HepG2 (cell line): ENCODE measurements at regions not wholly inside any gene's neighbourhood (a gene's known extent, or its start where the extent isn't known, plus 50 kb on each side); places are given as distances from the start of the nearest gene placed in this dataset.
"Not testable (repeated sequence)": the region's sequence is repeated elsewhere in the genome, so short reads cannot be mapped to it uniquely, and the experiment has no call there.

Experiments
- ATAC-seq: fragments of 200-7000 bp; cut with Tn5 transposase; 3 replicates; pipeline ENCODE4 v1.9.1; 2020; ENCODE audit warnings: mild to moderate bottlenecking, moderate library complexity
- BruUV-seq: library from RNA; stranded (reverse); fragments of 400-500 nt; replicated peaks from 2 replicates; lab custom pipeline; 2021; lab: Mats Ljungman, UMichigan
- CTCF ChIA-PET: fragments of 300-600 bp; formaldehyde crosslinking; extraction: SDS; loops from one replicate; lab custom pipeline; 2021; ENCODE audit warnings: low total read pairs, inconsistent platforms, low intra/inter-chr PET ratio; lab: Yijun Ruan, JAX
- POLR2A ChIA-PET: fragments of 350-600 bp; sonication (Branson Sonifier 250); formaldehyde crosslinking; loops from one replicate; lab custom pipeline; 2020; ENCODE audit warnings: antibody characterized with exemption, inconsistent platforms; lab: Yijun Ruan, JAX
- DNase-seq: peaks from one replicate; pipeline ENCODE4 v3.0.0-alpha.2; 2015; ENCODE audit warnings: low spot score
- FAIRE-seq: peaks from 3 replicates; lab custom pipeline; 2011; peaks lifted over from hg19 to GRCh38; lab: Jason Lieb, UNC
- H2AFZ ChIP-seq: one replicate; pipeline ENCODE4 v1.6.1; 2011; ENCODE audit warnings: low read length, inconsistent platforms
- H3K27ac ChIP-seq: fragments of 300-600 bp; 3 replicates; pipeline ENCODE4 v1.8.0; 2011; ENCODE audit warnings: mixed run types, mild to moderate bottlenecking, mixed read lengths, low read length, inconsistent platforms; ENCODE audit not compliant: insufficient read depth; ENCODE audit errors: extremely low read length
- H3K27me3 ChIP-seq, 2 experiments: fragments of 200-600 bp in 1 of 2; 2 replicates in 1 of 2; 3 replicates in 1 of 2; pipeline versions ENCODE4 v1.6.0 to v1.8.0; 2011; ENCODE audit warnings: low read length in 2 of 2, mild to moderate bottlenecking in 2 of 2, moderate library complexity in 2 of 2, inconsistent platforms in 1 of 2; ENCODE audit not compliant: insufficient read depth in 2 of 2, control insufficient read depth in 1 of 2
- H3K36me3 ChIP-seq, 2 experiments: fragments of 200-600 bp in 1 of 2; replicated peaks in 1 of 2; 2 replicates in 1 of 2; 3 replicates in 1 of 2; pipeline versions ENCODE4 v1.5.1 to v1.8.0; 2011; ENCODE audit warnings: low read length in 2 of 2, inconsistent platforms in 1 of 2; ENCODE audit not compliant: insufficient read depth in 2 of 2, control insufficient read depth in 1 of 2
- H3K4me1 ChIP-seq: 2 replicates; pipeline ENCODE4 v1.5.1; 2012; ENCODE audit warnings: low read length, inconsistent platforms; ENCODE audit not compliant: insufficient read depth
- H3K4me2 ChIP-seq: 2 replicates; pipeline ENCODE4 v1.6.0; 2011; ENCODE audit warnings: low read depth, low read length, inconsistent platforms
- H3K4me3 ChIP-seq, 3 experiments: fragments of 200-600 bp in 1 of 3; sonication (generic), shearing (Covaris generic) in 1 of 3; replicated peaks in 1 of 3; 2 replicates each; pipeline ENCODE4 v1.5.1; 2011 to 2016; ENCODE audit warnings: low read length in 3 of 3, inconsistent platforms in 2 of 3, low read depth in 2 of 3, mild to moderate bottlenecking in 2 of 3, control low read depth in 1 of 3, mixed read lengths in 1 of 3; ENCODE audit not compliant: insufficient read depth in 1 of 3
- H3K79me2 ChIP-seq: one replicate; pipeline ENCODE4 v1.6.1; 2011; ENCODE audit warnings: low read length, inconsistent platforms; ENCODE audit not compliant: insufficient read depth
- H3K9ac ChIP-seq: 2 replicates; pipeline ENCODE4 v1.6.0; 2011; ENCODE audit warnings: mild to moderate bottlenecking, low read depth, low read length, inconsistent platforms; ENCODE audit not compliant: insufficient read depth
- H3K9me3 ChIP-seq: 2 replicates; pipeline ENCODE4 v1.5.1; 2012; ENCODE audit warnings: mild to moderate bottlenecking, low read length
- H4K20me1 ChIP-seq: 2 replicates; pipeline ENCODE4 v1.6.0; 2011; ENCODE audit warnings: inconsistent platforms, mild to moderate bottlenecking, low read length, moderate library complexity; ENCODE audit not compliant: insufficient read depth
- FOXA1 ChIP-seq, 2 experiments: fragments of 450-650 bp in 1 of 2; sonication (generic) in 1 of 2; formaldehyde crosslinking in 1 of 2; IDR thresholded peaks; 2 replicates each; pipeline versions ENCODE4 v1.4.0 to v1.6.1; 2016 to 2020; ENCODE audit warnings: missing genetic modification reagents in 1 of 2
- FOXA3 ChIP-seq: IDR thresholded peaks from 2 replicates; pipeline ENCODE4 v1.6.1; 2016; ENCODE audit warnings: missing genetic modification reagents, missing compliant biosample characterization
- FOXP1 ChIP-seq, 2 experiments: fragments of 450-650 bp in 1 of 2; IDR thresholded peaks; 2 replicates each; pipeline ENCODE4 v1.6.1; 2017 to 2018; ENCODE audit warnings: antibody characterized with exemption in 1 of 2
- REL ChIP-seq: sonication (generic); formaldehyde crosslinking; conservative IDR thresholded peaks from 2 replicates; pipeline ENCODE4 v1.8.0; 2022; ENCODE audit warnings: mild to moderate bottlenecking, missing genetic modification reagents, moderate library complexity
- SIX4 ChIP-seq: sonication (generic); formaldehyde crosslinking; IDR thresholded peaks from 2 replicates; pipeline ENCODE4 v1.4.0; 2020; ENCODE audit warnings: missing genetic modification reagents
- SNRNP70 ChIP-seq: fragments of 200-400 bp; formaldehyde crosslinking; IDR thresholded peaks from 2 replicates; pipeline ENCODE4 v1.6.1; 2017; ENCODE audit warnings: mild to moderate bottlenecking, low read depth, low read length, moderate library complexity
- ZBTB7A ChIP-seq: sonication (generic); formaldehyde crosslinking; IDR thresholded peaks from 2 replicates; pipeline ENCODE4 v1.8.0; 2022; ENCODE audit warnings: mild to moderate bottlenecking, missing genetic modification reagents
- ZNF652 ChIP-seq: IDR thresholded peaks from 2 replicates; pipeline ENCODE4 v1.6.1; 2016; ENCODE audit warnings: low read depth, borderline replicate concordance
- WGBS: methylation state at CpG from one replicate; pipeline ENCODE4 v1.1.6; 2017; ENCODE audit warnings: low lambda C conversion rate; 5-methylcytosine and 5-hydroxymethylcytosine counted together
- in situ Hi-C: cut with HindIII; loops from 2 replicates; pipeline ENCODE4 v1.10.0; 2017; ENCODE audit warnings: low pct_unique_long_range_greater_than_20kb; ENCODE audit not compliant: extremely low pct_ligation_motif_present
- intact Hi-C: fragments of 100-400 bp; cut with micrococcal nuclease; formaldehyde crosslinking; loops from one replicate; pipeline ENCODE4 v1.10.0; 2022; ENCODE audit not compliant: unreplicated experiment
- TF ChIP-seq, protein P1 (sequence below): sonication (generic); formaldehyde crosslinking; IDR thresholded peaks from 2 replicates; pipeline ENCODE4 v1.4.0; 2020; ENCODE audit warnings: missing genetic modification reagents, mild to moderate bottlenecking, borderline replicate concordance
- TF ChIP-seq, protein P2 (sequence below): sonication (generic); formaldehyde crosslinking; IDR thresholded peaks from 2 replicates; pipeline ENCODE4 v1.4.0; 2020; ENCODE audit warnings: missing genetic modification reagents, borderline replicate concordance

DNA sequence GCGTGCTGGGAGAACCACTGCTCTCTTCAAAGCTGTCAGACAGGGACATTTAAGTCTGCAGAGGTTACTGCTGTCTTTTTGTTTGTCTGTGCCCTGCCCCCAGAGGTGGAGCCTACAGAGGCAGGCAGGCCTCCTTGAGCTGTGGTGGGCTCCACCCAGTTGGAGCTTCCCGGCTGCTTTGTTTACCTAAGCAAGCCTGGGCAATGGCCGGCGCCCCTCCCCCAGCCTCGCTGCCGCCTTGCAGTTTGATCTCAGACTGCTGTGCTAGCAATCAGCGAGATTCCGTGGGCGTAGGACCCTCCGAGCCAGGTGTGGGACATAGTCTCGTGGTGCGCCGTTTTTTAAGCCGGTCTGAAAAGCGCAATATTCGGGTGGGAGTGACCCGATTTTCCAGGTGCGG is 89.2 kb upstream of the KLHL14 start:
- CTCF ChIA-PET = not testable (repeated sequence)

DNA sequence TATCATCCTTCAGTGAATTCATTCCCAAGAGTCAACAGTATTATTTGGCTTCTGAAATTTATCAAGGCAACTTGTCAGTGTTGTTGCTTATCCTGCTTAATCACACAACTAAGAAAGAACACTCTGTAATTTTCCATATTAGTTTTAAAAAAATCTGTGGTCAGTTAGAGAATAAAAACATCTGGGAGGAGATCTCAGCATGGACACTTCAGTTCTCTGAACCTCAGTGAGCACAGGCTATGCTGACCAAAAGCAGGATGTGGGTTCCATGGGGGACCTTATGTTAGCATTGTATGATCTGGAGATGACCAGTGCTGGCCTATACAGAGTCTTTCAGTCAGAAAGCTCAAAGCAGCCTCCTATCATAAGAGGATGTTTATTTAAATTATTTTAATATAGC is 79.1 kb upstream of the KLHL14 start:
- no peak overlapping the region for H2AFZ ChIP-seq
- no peak for TF ChIP-seq SNRNP70
- no peak for TF ChIP-seq SIX4
- TF ChIP-seq ZNF652 (CRISPR knock-in tag) = no peak
- TF ChIP-seq, protein P1, sequence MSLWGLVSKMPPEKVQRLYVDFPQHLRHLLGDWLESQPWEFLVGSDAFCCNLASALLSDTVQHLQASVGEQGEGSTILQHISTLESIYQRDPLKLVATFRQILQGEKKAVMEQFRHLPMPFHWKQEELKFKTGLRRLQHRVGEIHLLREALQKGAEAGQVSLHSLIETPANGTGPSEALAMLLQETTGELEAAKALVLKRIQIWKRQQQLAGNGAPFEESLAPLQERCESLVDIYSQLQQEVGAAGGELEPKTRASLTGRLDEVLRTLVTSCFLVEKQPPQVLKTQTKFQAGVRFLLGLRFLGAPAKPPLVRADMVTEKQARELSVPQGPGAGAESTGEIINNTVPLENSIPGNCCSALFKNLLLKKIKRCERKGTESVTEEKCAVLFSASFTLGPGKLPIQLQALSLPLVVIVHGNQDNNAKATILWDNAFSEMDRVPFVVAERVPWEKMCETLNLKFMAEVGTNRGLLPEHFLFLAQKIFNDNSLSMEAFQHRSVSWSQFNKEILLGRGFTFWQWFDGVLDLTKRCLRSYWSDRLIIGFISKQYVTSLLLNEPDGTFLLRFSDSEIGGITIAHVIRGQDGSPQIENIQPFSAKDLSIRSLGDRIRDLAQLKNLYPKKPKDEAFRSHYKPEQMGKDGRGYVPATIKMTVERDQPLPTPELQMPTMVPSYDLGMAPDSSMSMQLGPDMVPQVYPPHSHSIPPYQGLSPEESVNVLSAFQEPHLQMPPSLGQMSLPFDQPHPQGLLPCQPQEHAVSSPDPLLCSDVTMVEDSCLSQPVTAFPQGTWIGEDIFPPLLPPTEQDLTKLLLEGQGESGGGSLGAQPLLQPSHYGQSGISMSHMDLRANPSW (CRISPR knock-in tag) = no peak
- TF ChIP-seq REL = no peak
- no peak for TF ChIP-seq FOXP1 (IDR thresholded peaks at IDR 0.05)
- TF ChIP-seq FOXP1 (CRISPR knock-in tag; IDR thresholded peaks at IDR 0.05) = no peak
- TF ChIP-seq ZBTB7A = no peak
- H3K27ac ChIP-seq = no peak overlapping the region
- DNase-seq (no peak), ATAC-seq (no peak), FAIRE-seq (no peak)
- intact Hi-C loops = no loop called here
- CTCF ChIA-PET = no interaction called here
- H3K4me2 ChIP-seq = no peak overlapping the region
- no peaks in the 10 kb centered on the region for H3K79me2 ChIP-seq
- BruUV-seq = no TSS peak
- H3K27me3 ChIP-seq = no peaks in the 10 kb centered on the region
- in situ Hi-C loops = no loop called here
- peaks cover 6% of the 10 kb centered on the region; the same call in 1 of the 2 replicates for H3K4me1 ChIP-seq
- H3K4me3 ChIP-seq = no peak overlapping the region
- no peak overlapping the region for H3K9ac ChIP-seq
- peaks cover 16% of the 10 kb centered on the region for H3K9me3 ChIP-seq
- no peaks in the 10 kb centered on the region for H4K20me1 ChIP-seq
- H3K36me3 ChIP-seq = no peaks in the 10 kb centered on the region
- POLR2A ChIA-PET = no interaction called here

More for the DNA sequence above, 89.2 kb upstream of the KLHL14 start:
- in situ Hi-C loops; H3K27ac ChIP-seq; H3K27me3 ChIP-seq; H3K4me3 ChIP-seq; DNase-seq; TF ChIP-seq FOXA1 (IDR thresholded peaks at IDR 0.05): not testable (repeated sequence)
- TF ChIP-seq, protein P2, sequence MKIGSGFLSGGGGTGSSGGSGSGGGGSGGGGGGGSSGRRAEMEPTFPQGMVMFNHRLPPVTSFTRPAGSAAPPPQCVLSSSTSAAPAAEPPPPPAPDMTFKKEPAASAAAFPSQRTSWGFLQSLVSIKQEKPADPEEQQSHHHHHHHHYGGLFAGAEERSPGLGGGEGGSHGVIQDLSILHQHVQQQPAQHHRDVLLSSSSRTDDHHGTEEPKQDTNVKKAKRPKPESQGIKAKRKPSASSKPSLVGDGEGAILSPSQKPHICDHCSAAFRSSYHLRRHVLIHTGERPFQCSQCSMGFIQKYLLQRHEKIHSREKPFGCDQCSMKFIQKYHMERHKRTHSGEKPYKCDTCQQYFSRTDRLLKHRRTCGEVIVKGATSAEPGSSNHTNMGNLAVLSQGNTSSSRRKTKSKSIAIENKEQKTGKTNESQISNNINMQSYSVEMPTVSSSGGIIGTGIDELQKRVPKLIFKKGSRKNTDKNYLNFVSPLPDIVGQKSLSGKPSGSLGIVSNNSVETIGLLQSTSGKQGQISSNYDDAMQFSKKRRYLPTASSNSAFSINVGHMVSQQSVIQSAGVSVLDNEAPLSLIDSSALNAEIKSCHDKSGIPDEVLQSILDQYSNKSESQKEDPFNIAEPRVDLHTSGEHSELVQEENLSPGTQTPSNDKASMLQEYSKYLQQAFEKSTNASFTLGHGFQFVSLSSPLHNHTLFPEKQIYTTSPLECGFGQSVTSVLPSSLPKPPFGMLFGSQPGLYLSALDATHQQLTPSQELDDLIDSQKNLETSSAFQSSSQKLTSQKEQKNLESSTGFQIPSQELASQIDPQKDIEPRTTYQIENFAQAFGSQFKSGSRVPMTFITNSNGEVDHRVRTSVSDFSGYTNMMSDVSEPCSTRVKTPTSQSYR = peak; percentile 85
- peak; percentile 57; the same call in 1 of the 2 replicates for TF ChIP-seq FOXA1 (CRISPR knock-in tag; IDR thresholded peaks at IDR 0.05)
- TF ChIP-seq FOXA3 (CRISPR knock-in tag) = peak; percentile 42; the same call in 1 of the 2 replicates
- TF ChIP-seq, all 625 proteins: peak for 3; not testable (repeated sequence) for 622
- POLR2A ChIA-PET, BruUV-seq, H3K79me2 ChIP-seq, H3K9ac ChIP-seq, H3K4me2 ChIP-seq, ATAC-seq, FAIRE-seq, H3K4me1 ChIP-seq, H3K36me3 ChIP-seq, H4K20me1 ChIP-seq, intact Hi-C loops, H3K9me3 ChIP-seq, H2AFZ ChIP-seq: not testable (repeated sequence)
- WGBS = no CpG with 5 or more reads among the region's 18 CpGs
